ENCODE measurements at regions not wholly inside any gene's neighbourhood (a gene's known extent, or its start where the extent isn't known, plus 50 kb on each side); places are given as distances from the start of the nearest gene placed in this dataset.

- peak; percentile 52 for DNase-seq (ENCODE audit: low read depth)
Measured at GRCh38 chr21:36630485-36631206, 68.3 kb upstream of the SIM2 start.

DNA sequence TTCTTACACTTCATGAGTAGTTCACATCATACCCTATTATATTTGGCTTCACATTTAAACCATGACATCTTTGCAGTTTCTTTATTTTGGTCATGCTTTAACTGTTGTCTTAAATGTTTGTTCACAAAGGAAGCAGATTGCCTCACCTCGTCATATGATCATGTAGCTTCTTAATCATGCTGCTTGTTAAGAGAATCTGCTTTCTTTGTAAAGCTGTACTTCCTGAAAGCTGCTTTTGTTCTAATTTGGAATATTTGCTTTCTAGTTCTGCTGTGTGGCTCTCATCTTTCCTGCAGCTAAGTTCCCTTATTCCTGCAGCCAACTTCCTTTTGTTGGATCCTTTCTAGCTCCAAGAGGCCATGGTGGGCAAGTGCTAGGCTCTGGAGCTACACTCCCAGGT lies 62.9 kb upstream of the SIM2 start:
- DNase-seq (ENCODE audit: low read depth), result no peak

DNA sequence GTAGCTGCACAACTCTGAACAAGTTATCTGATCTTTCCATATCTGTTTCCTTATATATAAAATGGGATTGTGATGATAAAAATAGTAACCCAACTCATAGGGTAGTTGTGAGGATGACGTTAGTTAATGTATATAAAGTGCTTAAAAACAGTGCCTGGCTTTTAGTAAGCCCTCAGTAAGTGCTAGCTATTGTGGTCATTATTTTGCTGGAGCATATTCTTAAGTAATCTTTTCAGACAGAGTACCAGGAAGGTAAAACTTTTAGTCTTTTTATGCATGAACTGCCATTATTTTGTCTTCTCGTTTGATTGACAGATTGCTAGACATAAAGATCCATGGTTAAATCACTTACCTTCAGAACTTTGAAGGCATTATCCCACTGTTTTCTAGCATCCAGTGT lies 62.5 kb upstream of the SIM2 start:
- no peak for DNase-seq (ENCODE audit: low read depth)

- no peak for DNase-seq (ENCODE audit: low read depth)
Measured at GRCh38 chr21:36639769-36640168, 59.1 kb upstream of the SIM2 start.

DNA sequence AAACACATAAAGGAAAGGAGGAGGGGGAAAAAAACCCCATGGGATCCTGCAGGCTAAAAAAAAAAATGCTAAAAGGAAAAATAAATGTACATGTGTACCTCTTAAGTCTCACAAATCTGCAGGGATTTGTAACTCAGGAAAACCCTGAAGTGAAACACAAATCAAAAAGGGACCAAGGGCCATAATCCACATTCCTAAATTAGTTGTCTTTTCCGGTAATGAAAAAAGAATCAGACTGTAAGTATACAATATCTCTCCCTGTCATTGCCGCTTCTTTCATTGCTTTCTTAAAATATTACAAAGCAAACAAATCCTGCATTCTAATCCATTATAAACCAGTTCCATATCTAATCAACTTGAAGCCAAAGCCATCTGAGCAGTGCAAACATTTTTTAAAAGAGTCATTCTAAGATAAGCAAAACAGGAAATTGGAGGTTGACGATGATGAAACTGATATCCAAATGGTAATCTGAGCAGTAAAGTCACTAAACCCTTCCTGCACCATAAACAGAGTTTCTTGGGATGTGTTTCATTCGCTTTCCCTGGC lies 58.7 kb upstream of the SIM2 start:
- no peak for DNase-seq (ENCODE audit: low read depth)

- DNase-seq (ENCODE audit: low read depth), result no peak
Measured at GRCh38 chr21:36640721-36641244, 58.1 kb upstream of the SIM2 start.

DNA sequence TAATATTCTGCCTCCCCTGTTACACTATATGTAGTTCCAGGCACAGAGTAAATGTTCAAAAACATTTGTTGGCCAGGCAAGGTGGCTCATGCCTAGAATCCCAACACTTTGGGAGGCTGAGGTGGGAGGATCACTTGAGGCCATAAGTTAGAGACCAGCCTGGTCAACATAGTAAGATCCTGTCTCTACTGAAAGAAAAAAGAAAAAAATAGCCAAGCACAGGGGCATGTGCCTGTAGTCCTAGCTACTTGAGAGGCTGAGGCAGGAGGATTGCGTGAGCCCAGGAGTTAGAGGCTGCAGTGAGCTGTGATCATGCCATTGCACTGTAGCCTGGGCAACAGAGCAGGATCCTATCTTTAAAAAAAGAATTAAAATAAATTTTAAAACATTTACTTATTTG lies 57.6 kb upstream of the SIM2 start:
- no peak for DNase-seq (ENCODE audit: low read depth)

- DNase-seq (ENCODE audit: low read depth), result no peak
Measured at GRCh38 chr21:36641886-36642285, 57.0 kb upstream of the SIM2 start.

DNA sequence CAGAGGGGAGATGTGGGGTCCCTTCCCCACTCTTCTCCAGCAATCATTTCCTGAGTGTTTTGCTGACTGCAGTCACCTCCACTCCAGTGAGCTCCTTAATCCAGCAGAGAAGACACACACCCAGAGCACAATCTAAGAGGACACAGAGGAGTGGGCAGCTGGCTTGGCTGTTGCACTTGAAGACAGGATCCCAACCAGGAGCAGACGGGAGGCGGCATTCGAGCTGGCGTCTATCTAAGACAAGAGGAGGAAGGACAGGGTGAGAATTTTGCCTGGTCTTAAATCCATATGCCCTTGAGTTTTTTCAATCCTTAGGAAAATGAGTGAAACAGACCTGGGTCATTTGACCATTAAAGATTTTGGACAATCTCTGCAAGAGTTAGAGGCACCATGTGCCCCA lies 56.1 kb upstream of the SIM2 start:
- no peak for DNase-seq (ENCODE audit: low read depth)

- no peak for DNase-seq (ENCODE audit: low read depth)
Measured at GRCh38 chr21:36643374-36644250, 55.3 kb upstream of the SIM2 start.

- no peak for DNase-seq (ENCODE audit: low read depth)
Measured at GRCh38 chr21:36646011-36646410, 52.9 kb upstream of the SIM2 start.

- no peak for DNase-seq (ENCODE audit: low read depth)
Measured at GRCh38 chr21:36646645-36647044, 52.3 kb upstream of the SIM2 start.

DNA sequence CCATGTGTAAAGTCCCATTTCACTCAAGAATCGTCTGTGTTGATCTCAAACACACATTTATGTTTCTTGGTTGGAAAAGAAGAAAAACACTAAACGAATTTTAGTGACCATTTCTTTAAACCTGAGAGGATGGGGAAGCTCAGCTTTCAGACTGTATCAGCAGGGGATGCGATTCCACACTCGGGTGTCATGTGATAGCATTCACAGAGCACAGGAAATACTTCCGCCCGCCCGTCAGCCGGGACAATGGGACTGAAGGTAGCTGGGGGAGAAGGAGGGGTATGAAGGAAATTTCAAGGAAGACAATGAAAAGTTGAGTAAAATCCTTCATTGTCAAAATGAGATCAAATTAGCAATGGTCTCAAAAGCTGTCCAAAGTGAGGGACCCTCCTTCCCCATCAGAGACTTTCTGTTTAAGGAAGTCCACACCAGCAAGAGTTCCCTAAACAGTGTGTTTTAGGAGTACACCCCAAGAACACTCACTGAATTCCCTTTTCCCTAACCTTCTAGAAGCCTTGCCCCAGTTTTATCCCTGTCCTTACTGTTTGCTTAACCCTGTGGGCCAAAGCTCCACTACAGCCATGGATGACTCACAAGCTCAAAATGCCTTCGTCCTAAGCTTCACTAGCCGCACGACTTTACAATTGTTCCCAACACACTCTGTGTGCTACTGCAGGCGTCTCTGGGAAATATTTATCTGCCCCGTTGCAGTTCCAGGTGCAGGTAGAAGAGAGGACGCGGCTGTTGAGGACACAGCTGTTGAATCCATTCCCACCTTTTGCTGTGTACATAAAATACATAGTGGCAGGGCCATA lies 51.4 kb upstream of the SIM2 start:
- DNase-seq (ENCODE audit: low read depth), result no peak
